Natural killer cell (primary cell): ENCODE measurements at regions not wholly inside any gene's neighbourhood (a gene's known extent, or its start where the extent isn't known, plus 50 kb on each side); places are given as distances from the start of the nearest gene placed in this dataset.
"Not testable (repeated sequence)": the region's sequence is repeated elsewhere in the genome, so short reads cannot be mapped to it uniquely, and the experiment has no call there.

Experiments
- ATAC-seq, 3 donors: fragments of 150-1000 bp in 2 of 3; fragments of 200-7000 bp in 1 of 3; cut with Tn5 transposase; 1 replicate in 1 of 3; 2 replicates in 2 of 3; pipeline ENCODE4 v1.10.0; 2021; ENCODE audit warnings: mild to moderate bottlenecking in 2 of 3, moderate library complexity in 2 of 3
- DNase-seq, 2 donors: peaks; one replicate each; pipeline versions ENCODE4 v3.0.0 to v3.0.0-alpha.2; 2013 to 2021; ENCODE audit warnings: mixed read lengths in 1 of 2
- H3K27ac ChIP-seq: one replicate; pipeline ENCODE4 v1.5.1; 2013; ENCODE audit warnings: mild to moderate bottlenecking, low read length
- H3K27me3 ChIP-seq: one replicate; pipeline ENCODE4 v1.6.1; 2013; ENCODE audit warnings: low read length; ENCODE audit not compliant: control insufficient read depth, insufficient read depth
- H3K36me3 ChIP-seq: one replicate; pipeline ENCODE4 v1.6.1; 2013; ENCODE audit warnings: low read length; ENCODE audit not compliant: control insufficient read depth, insufficient read depth
- H3K4me1 ChIP-seq: one replicate; pipeline ENCODE4 v1.6.1; 2013; ENCODE audit warnings: low read length; ENCODE audit not compliant: control insufficient read depth, insufficient read depth
- H3K4me3 ChIP-seq: one replicate; pipeline ENCODE4 v1.5.1; 2013; ENCODE audit warnings: low read length
- H3K9me3 ChIP-seq: one replicate; pipeline ENCODE4 v1.6.1; 2013; ENCODE audit warnings: low read length; ENCODE audit not compliant: control insufficient read depth, insufficient read depth
- H3K27ac Mint-ChIP-seq, 2 donors: one replicate each; pipeline ENCODE4 v1.8.0; 2022; ENCODE audit warnings: mild to moderate bottlenecking in 2 of 2, mixed read lengths in 2 of 2, moderate library complexity in 1 of 2
- H3K27me3 Mint-ChIP-seq, 2 donors: one replicate each; pipeline ENCODE4 v1.8.0; 2022; ENCODE audit warnings: low read depth in 2 of 2, mixed read lengths in 2 of 2
- H3K36me3 Mint-ChIP-seq: one replicate; pipeline ENCODE4 v1.8.0; 2022; ENCODE audit warnings: mixed read lengths
- H3K4me1 Mint-ChIP-seq, 2 donors: one replicate each; pipeline ENCODE4 v1.8.0; 2022; ENCODE audit warnings: mixed read lengths in 2 of 2
- H3K4me3 Mint-ChIP-seq: one replicate; pipeline ENCODE4 v1.8.0; 2022; ENCODE audit warnings: mild to moderate bottlenecking, moderate library complexity, mixed read lengths
- H3K9me3 Mint-ChIP-seq, 2 donors: one replicate each; pipeline ENCODE4 v1.8.0; 2022; ENCODE audit warnings: mixed read lengths in 2 of 2
- WGBS: methylation state at CpG from one replicate; pipeline ENCODE4 v1.1.7; 2013; ENCODE audit warnings: missing lambda C conversion rate; ENCODE audit not compliant: insufficient coverage; 5-methylcytosine and 5-hydroxymethylcytosine counted together
- intact Hi-C: fragments of 100-400 bp; cut with micrococcal nuclease; formaldehyde crosslinking; loops from one replicate; pipeline ENCODE4 v1.14.2; 2022
- TF ChIP-seq, protein P1 (sequence below): fragments of 200-600 bp; IDR thresholded peaks from one replicate; pipeline ENCODE4 v1.8.0; 2022; ENCODE audit warnings: antibody characterized with exemption

DNA sequence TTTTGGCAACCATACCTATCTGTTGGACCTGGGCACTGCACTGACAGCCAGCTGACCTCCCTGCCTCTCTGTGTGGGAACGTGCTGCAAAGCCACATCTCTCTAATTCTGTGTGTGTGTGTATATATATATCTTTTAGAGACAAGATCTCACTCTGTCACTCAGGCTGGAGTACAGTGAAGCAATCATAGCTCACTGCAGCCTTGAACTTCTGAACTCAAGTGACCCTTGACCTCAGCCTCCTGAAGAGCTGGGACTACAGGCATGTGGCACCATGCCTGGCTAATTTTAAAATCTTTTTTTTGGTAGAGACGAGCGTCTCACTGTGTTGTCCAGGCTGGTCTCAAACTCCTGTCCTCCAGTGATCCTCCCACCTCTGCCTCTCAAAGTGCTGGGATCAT lies 282.2 kb upstream of the PLGLB2 start:
- H3K36me3 ChIP-seq, ATAC-seq, H3K27ac ChIP-seq, DNase-seq, intact Hi-C loops, H3K9me3 ChIP-seq, H3K27me3 Mint-ChIP-seq, H3K36me3 Mint-ChIP-seq, H3K9me3 Mint-ChIP-seq, H3K27me3 ChIP-seq, H3K4me3 ChIP-seq: not testable (repeated sequence)
- peak overlapping the region; percentile 22 for H3K4me3 Mint-ChIP-seq
- peaks cover 52% of the 10 kb centered on the region for H3K4me1 ChIP-seq
- peaks cover 30% of the 10 kb centered on the region in 2 donors for H3K4me1 Mint-ChIP-seq
- peak overlapping the region; percentile 65 to 77 for H3K27ac Mint-ChIP-seq
- WGBS, result no CpG with 5 or more reads among the region's 3 CpGs

DNA sequence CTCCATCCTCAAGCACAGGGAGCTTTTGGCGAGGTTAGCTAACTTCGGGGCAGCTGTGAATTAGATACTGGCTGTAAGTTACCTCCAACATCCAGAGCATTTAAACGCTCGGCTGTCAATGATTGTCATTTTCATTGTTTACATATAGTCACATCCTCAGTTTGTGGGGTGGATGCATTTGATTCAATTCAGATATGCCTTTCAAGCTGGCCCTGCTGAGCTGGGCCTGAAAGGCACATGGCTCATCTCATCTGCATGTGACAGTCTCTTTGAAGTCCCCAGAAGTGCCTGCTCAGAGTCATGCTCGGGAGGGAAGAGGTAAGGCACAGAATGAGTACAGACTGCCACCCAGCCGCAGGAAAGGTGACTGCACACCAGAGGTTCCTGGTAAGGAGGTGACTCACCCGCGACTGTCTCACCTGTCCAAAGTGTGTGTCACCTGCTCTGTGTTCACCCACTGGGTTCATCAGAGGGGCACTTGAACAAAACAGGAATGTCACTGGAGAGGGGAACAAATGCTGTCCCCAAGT lies 281.2 kb upstream of the PLGLB2 start:
- H3K27me3 Mint-ChIP-seq, intact Hi-C loops, H3K27me3 ChIP-seq, H3K36me3 Mint-ChIP-seq, H3K27ac ChIP-seq, H3K9me3 ChIP-seq, H3K27ac Mint-ChIP-seq, H3K36me3 ChIP-seq, H3K9me3 Mint-ChIP-seq, H3K4me3 ChIP-seq: not testable (repeated sequence)
- H3K4me1 ChIP-seq, result peaks cover 56% of the 10 kb centered on the region
- ATAC-seq, result peak; percentile 80 to 86 (median 86)
- WGBS, result 61% methylated on average over 5 of the region's 8 CpGs
- peak; percentile 32 to 71 for DNase-seq
- H3K4me1 Mint-ChIP-seq, result peaks cover 26 to 30% of the 10 kb centered on the region in 2 donors
- TF ChIP-seq, protein P1, sequence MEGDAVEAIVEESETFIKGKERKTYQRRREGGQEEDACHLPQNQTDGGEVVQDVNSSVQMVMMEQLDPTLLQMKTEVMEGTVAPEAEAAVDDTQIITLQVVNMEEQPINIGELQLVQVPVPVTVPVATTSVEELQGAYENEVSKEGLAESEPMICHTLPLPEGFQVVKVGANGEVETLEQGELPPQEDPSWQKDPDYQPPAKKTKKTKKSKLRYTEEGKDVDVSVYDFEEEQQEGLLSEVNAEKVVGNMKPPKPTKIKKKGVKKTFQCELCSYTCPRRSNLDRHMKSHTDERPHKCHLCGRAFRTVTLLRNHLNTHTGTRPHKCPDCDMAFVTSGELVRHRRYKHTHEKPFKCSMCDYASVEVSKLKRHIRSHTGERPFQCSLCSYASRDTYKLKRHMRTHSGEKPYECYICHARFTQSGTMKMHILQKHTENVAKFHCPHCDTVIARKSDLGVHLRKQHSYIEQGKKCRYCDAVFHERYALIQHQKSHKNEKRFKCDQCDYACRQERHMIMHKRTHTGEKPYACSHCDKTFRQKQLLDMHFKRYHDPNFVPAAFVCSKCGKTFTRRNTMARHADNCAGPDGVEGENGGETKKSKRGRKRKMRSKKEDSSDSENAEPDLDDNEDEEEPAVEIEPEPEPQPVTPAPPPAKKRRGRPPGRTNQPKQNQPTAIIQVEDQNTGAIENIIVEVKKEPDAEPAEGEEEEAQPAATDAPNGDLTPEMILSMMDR, result peak; percentile 12
- H3K4me3 Mint-ChIP-seq, result peak overlapping the region; percentile 4

DNA sequence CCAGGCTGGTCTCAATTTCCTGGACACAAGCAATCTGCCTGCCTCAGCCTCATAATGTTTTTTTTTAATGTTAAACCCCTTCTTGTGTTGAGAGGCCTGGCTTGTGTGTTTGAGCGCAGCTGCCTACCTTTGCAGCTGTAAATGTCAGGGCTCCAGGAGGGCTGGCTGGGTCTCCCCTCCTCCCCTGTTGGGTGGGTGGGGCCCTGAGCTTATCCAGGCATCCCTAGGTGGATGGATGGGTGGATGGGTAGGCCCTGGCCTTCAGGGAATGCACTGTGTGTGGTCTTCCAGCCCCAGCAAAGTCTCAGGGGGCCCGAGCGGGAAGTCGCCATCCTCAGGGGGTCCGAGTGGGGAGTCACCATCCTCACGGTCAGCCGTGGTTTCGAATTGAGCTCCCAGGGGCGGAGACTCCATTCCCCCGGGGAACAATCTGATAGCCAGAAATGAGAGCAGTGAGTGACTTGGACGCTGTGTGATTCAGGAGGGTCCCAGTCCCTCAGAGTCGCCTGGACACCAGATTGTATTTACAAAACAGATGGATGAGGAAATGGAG lies 279.4 kb upstream of the PLGLB2 start:
- H3K4me1 Mint-ChIP-seq, result peaks cover 25 to 30% of the 10 kb centered on the region in 2 donors
- intact Hi-C loops, H3K27me3 Mint-ChIP-seq, H3K9me3 Mint-ChIP-seq, H3K9me3 ChIP-seq, H3K27me3 ChIP-seq, H3K27ac ChIP-seq, H3K36me3 ChIP-seq, H3K4me3 Mint-ChIP-seq, ATAC-seq, DNase-seq, H3K4me3 ChIP-seq, H3K36me3 Mint-ChIP-seq: not testable (repeated sequence)
- 69% methylated on average over 7 of the region's 12 CpGs for WGBS
- H3K27ac Mint-ChIP-seq, result peak overlapping the region in 1 of 2 donors; percentile 20
- peaks cover 49% of the 10 kb centered on the region for H3K4me1 ChIP-seq

DNA sequence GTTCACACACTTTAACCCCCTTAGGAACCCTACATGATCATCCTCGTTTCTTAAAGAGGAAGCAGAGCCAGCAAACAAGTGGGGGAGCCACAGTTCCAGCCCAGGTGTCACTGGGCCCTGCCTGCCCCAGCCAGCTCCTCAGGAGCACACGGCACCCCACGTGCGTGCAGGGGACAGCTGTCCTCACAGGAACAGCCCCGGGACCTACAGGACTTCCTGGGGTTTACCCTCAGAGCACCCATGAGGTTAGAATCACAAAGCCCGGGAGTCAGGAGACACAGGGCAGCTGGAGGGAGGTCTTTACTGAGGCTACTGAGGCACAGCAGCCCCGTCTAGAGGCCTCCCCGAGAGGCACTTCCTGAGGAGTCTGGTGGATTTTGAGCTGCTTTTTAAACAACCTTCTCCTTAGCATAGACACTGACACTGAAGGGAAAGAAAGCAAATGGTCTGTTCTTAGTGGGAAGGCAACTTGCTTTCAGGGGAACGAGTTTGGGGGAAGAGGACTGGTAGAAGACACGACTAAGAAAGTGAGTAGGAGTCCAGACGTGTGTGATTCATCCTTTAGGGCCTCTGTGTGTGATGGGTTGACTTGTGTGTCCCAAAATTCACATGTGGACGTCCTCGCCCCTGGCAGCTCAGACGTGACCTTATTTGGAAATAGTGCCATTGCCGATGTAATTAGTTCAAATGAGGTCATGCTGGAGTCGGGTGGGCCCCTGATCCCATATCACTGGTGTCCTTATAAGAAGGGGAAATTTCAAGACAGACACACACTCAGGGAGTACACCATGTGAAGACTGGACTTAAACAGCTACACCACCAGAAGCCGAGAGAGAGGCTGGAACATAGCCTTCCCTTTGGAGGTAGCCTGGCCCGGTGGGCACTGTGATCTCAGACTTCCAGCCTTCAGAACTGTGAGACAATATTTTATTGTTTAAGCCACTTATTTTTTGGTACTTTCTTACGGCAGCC lies 278.4 kb upstream of the PLGLB2 start:
- peak in 1 of 2 donors; percentile 54 for DNase-seq
- H3K36me3 Mint-ChIP-seq, result not testable (repeated sequence)

DNA sequence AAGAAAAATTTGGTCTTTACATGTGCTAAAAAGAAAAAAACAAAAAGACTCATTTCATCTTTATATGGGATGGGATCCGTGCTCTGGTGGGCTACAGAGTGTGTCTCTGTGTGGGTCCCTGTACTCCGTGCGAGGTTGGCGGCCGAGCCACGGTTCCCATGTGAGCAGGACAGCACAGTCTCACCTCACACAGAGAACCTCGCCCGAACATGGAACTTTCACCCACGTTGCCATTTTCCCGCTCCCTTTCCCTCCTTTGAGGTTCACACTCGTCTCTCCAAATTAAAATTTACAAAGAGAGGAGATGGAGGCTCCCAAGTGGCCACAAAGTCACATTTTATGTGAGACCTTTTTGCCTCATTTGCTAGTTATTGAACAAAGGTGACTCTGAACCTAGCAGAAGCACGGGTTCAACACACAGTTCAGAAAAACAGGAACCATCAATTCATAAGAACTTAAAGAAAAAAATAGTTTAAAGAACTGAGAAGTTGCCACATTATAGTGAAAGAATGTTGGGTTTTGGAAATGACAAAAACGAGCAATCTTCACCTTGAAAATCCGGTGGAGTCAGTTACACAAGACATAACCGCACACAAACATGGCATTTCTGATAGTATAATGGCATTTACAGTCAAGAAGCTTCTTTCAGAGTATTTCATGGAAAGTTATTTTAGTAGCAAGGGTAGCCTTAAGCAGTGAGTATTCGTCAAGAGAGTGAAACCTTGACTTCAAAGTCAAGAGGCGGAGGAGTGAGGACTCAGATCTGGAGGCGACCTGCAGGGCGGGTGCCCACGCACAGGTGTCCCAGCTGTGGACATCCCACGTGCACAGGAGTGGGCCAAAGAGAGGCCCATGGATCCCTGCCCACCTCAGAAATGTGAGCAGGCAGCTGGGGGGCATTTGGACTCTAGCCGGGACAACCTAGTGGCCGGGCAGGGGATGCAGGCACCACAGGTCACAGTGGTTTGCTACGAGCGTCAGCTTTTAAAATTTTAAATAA lies 277.2 kb upstream of the PLGLB2 start:
- H3K9me3 Mint-ChIP-seq, H3K36me3 Mint-ChIP-seq, H3K9me3 ChIP-seq, intact Hi-C loops, H3K4me3 ChIP-seq, H3K27ac Mint-ChIP-seq, H3K4me3 Mint-ChIP-seq, ATAC-seq, H3K27me3 ChIP-seq, H3K36me3 ChIP-seq, H3K27me3 Mint-ChIP-seq: not testable (repeated sequence)
- DNase-seq, result peak in 1 of 2 donors; percentile 25
- H3K4me1 Mint-ChIP-seq, result peaks cover 12 to 15% of the 10 kb centered on the region in 2 donors
- Histone ChIP-seq H3K4me1 (peaks cover 30% of the 10 kb centered on the region), H3K27ac (peak overlapping the region; percentile 0)
- 72% methylated on average over 18 of the region's 25 CpGs for WGBS

More for the DNA sequence above, 278.4 kb upstream of the PLGLB2 start:
- H3K4me3 Mint-ChIP-seq, H3K36me3 ChIP-seq, H3K4me3 ChIP-seq, H3K9me3 Mint-ChIP-seq, intact Hi-C loops, H3K27me3 ChIP-seq, H3K27me3 Mint-ChIP-seq, H3K9me3 ChIP-seq: not testable (repeated sequence)
- peak overlapping the region; percentile 24 for H3K27ac ChIP-seq
- peaks cover 20 to 25% of the 10 kb centered on the region in 2 donors for H3K4me1 Mint-ChIP-seq
- 41% methylated on average over 12 of the region's 19 CpGs for WGBS
- peaks cover 41% of the 10 kb centered on the region for H3K4me1 ChIP-seq
- H3K27ac Mint-ChIP-seq, result peak overlapping the region; percentile 63 to 84
- ATAC-seq, result peak in 1 of 3 donors; percentile 27

DNA sequence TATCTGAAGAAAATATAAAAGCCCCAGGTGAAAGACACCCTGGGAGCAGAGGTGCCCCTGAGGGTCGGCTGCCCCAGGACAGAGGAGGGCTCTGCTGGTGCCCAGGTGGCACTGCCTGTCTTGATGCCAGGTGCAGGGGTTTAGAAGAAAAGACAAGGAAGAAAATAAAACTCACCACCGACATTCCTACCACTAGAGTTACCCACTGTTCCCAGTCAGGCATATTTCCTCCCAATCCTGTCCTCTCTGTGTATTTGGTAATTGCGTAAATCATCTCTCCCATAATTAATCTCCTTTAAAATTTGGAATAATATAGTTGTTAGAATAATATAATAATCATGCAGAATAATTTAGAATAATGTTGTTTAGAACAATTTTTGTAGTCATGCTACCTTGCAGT lies 276.4 kb upstream of the PLGLB2 start:
- H3K4me3 ChIP-seq, H3K27me3 Mint-ChIP-seq, H3K36me3 Mint-ChIP-seq, H3K9me3 Mint-ChIP-seq, H3K27ac ChIP-seq, H3K36me3 ChIP-seq, H3K9me3 ChIP-seq, intact Hi-C loops, H3K27ac Mint-ChIP-seq, DNase-seq, H3K27me3 ChIP-seq, ATAC-seq, H3K4me3 Mint-ChIP-seq: not testable (repeated sequence)
- no CpG with 5 or more reads among the region's 3 CpGs for WGBS
- H3K4me1 ChIP-seq, result peaks cover 24% of the 10 kb centered on the region
- H3K4me1 Mint-ChIP-seq, result peaks cover 10 to 11% of the 10 kb centered on the region in 2 donors
